Mesendoderm (in vitro differentiated cells): ENCODE measurements at regions not wholly inside any gene's neighbourhood (a gene's known extent, or its start where the extent isn't known, plus 50 kb on each side); places are given as distances from the start of the nearest gene placed in this dataset.

ENCODE experiments used
- DNase-seq: peaks from one replicate; pipeline ENCODE4 v3.0.0; 2013
- H2AK5ac ChIP-seq: 2 replicates; pipeline ENCODE4 v1.6.1; 2013; ENCODE audit warnings: low read length, inconsistent platforms
- H2BK120ac ChIP-seq: 2 replicates; pipeline ENCODE4 v1.6.1; 2013; ENCODE audit warnings: low read depth, mild to moderate bottlenecking, low read length, moderate library complexity, mixed read lengths
- H2BK15ac ChIP-seq: replicated peaks from 2 replicates; pipeline ENCODE4 v1.6.1; 2013; ENCODE audit warnings: low read depth, mild to moderate bottlenecking, moderate library complexity
- H2BK5ac ChIP-seq: 2 replicates; pipeline ENCODE4 v1.6.1; 2013; ENCODE audit warnings: low read length, inconsistent platforms
- H3K18ac ChIP-seq: 2 replicates; pipeline ENCODE4 v1.6.1; 2013; ENCODE audit warnings: mild to moderate bottlenecking, low read length, mixed read lengths
- H3K23ac ChIP-seq: one replicate; pipeline ENCODE4 v1.6.1; 2013; ENCODE audit warnings: low read length
- H3K27ac ChIP-seq: 2 replicates; pipeline ENCODE4 v1.5.1; 2013; ENCODE audit warnings: low read depth, mild to moderate bottlenecking, inconsistent platforms, low read length, moderate library complexity
- H3K27me3 ChIP-seq: 2 replicates; pipeline ENCODE4 v1.6.1; 2013; ENCODE audit warnings: low read length, control low read depth, mild to moderate bottlenecking, inconsistent platforms; ENCODE audit not compliant: insufficient read depth, poor library complexity
- H3K36me3 ChIP-seq: 2 replicates; pipeline ENCODE4 v1.6.1; 2013; ENCODE audit warnings: low read length, inconsistent platforms; ENCODE audit not compliant: control insufficient read depth, insufficient read depth
- H3K4ac ChIP-seq: one replicate; pipeline ENCODE4 v1.6.1; 2013; ENCODE audit warnings: low read depth, mild to moderate bottlenecking, low read length, moderate library complexity
- H3K4me1 ChIP-seq: 2 replicates; pipeline ENCODE4 v1.6.1; 2013; ENCODE audit warnings: low read depth, low read length, inconsistent platforms; ENCODE audit not compliant: control insufficient read depth
- H3K4me2 ChIP-seq: 2 replicates; pipeline ENCODE4 v1.6.1; 2013; ENCODE audit warnings: low read length
- H3K4me3 ChIP-seq: 2 replicates; pipeline ENCODE4 v1.5.1; 2013; ENCODE audit warnings: mild to moderate bottlenecking, low read length
- H3K56ac ChIP-seq: one replicate; pipeline ENCODE4 v1.6.1; 2013; ENCODE audit warnings: low read length
- H3K79me1 ChIP-seq: 2 replicates; pipeline ENCODE4 v1.6.1; 2013; ENCODE audit warnings: low read length, inconsistent platforms
- H3K79me2 ChIP-seq: 2 replicates; pipeline ENCODE4 v1.6.1; 2013; ENCODE audit warnings: mild to moderate bottlenecking, low read length; ENCODE audit not compliant: control insufficient read depth, insufficient read depth
- H3K9ac ChIP-seq: 2 replicates; pipeline ENCODE4 v1.6.1; 2013; ENCODE audit warnings: low read length, inconsistent platforms
- H4K5ac ChIP-seq: one replicate; pipeline ENCODE4 v1.6.1; 2013; ENCODE audit warnings: low read length
- H4K8ac ChIP-seq: one replicate; pipeline ENCODE4 v1.6.1; 2013; ENCODE audit warnings: low read depth, mild to moderate bottlenecking, control low read depth, low read length, moderate library complexity
- WGBS: extraction: QIAGEN DNeasy Blood & Tissue Kit; methylation state at CpG from one replicate; pipeline ENCODE4 v1.1.7; 2013; ENCODE audit warnings: low lambda C conversion rate, missing lambda C conversion rate; ENCODE audit not compliant: insufficient coverage; ENCODE audit errors: extremely low coverage; 5-methylcytosine and 5-hydroxymethylcytosine counted together

- H4K5ac ChIP-seq = no peak overlapping the region
- no peak overlapping the region for H2AK5ac ChIP-seq
- H4K8ac ChIP-seq = no peak overlapping the region
- H3K4me3 ChIP-seq = no peak overlapping the region
- no peak overlapping the region for H3K4ac ChIP-seq
- no peak overlapping the region for H3K9ac ChIP-seq
- no peaks in the 10 kb centered on the region for H3K4me1 ChIP-seq
- no peaks in the 10 kb centered on the region for H3K27me3 ChIP-seq
- no peaks in the 10 kb centered on the region for H3K79me2 ChIP-seq
- H3K23ac ChIP-seq = no peak overlapping the region
- no peak overlapping the region for H2BK15ac ChIP-seq
- H2BK120ac ChIP-seq = no peak overlapping the region
- no peak overlapping the region for H3K4me2 ChIP-seq
- no peak overlapping the region for H3K27ac ChIP-seq
- no peaks in the 10 kb centered on the region for H3K36me3 ChIP-seq
- no CpG with 5 or more reads among the region's 6 CpGs for WGBS
- no peak overlapping the region for H3K18ac ChIP-seq
- no peak for DNase-seq
- no peaks in the 10 kb centered on the region for H3K79me1 ChIP-seq
- H2BK5ac ChIP-seq = no peak overlapping the region
- no peak overlapping the region for H3K56ac ChIP-seq
Measured at GRCh38 chr22:22720724-22721261, 76.4 kb downstream of the GGTLC2 start.

GRCh38 chr22:22721681-22722354, 77.4 kb downstream of the GGTLC2 start:
- no peak overlapping the region for H4K5ac ChIP-seq
- H3K9ac ChIP-seq = no peak overlapping the region
- H2BK120ac ChIP-seq = no peak overlapping the region
- H3K4me1 ChIP-seq = no peaks in the 10 kb centered on the region
- no peak overlapping the region for H3K4ac ChIP-seq
- H3K79me2 ChIP-seq = no peaks in the 10 kb centered on the region
- H3K18ac ChIP-seq = no peak overlapping the region
- H2BK5ac ChIP-seq = no peak overlapping the region
- H3K36me3 ChIP-seq = no peaks in the 10 kb centered on the region
- H3K27ac ChIP-seq = no peak overlapping the region
- H2BK15ac ChIP-seq = no peak overlapping the region
- H3K27me3 ChIP-seq = no peaks in the 10 kb centered on the region
- no peak overlapping the region for H3K4me3 ChIP-seq
- no peaks in the 10 kb centered on the region for H3K79me1 ChIP-seq
- no peak overlapping the region for H3K56ac ChIP-seq
- no peak overlapping the region for H2AK5ac ChIP-seq
- DNase-seq = no peak
- no peak overlapping the region for H3K4me2 ChIP-seq
- WGBS = no CpG with 5 or more reads among the region's 5 CpGs
- no peak overlapping the region for H3K23ac ChIP-seq
- no peak overlapping the region for H4K8ac ChIP-seq

- Histone ChIP-seq H3K79me2 (no peaks in the 10 kb centered on the region), H3K4me1 (no peaks in the 10 kb centered on the region), H3K18ac (no peak overlapping the region), H4K8ac (no peak overlapping the region), H3K4me2 (no peak overlapping the region), H2BK120ac (no peak overlapping the region), H2BK15ac (no peak overlapping the region), H3K9ac (no peak overlapping the region), H3K4me3 (no peak overlapping the region), H3K23ac (no peak overlapping the region), H3K56ac (no peak overlapping the region), H3K27ac (no peak overlapping the region), H3K27me3 (no peaks in the 10 kb centered on the region), H2BK5ac (no peak overlapping the region), H2AK5ac (no peak overlapping the region), H3K36me3 (no peaks in the 10 kb centered on the region), H3K4ac (no peak overlapping the region), H4K5ac (no peak overlapping the region), H3K79me1 (no peaks in the 10 kb centered on the region)
- WGBS = no CpG with 5 or more reads among the region's 5 CpGs
- no peak for DNase-seq
Measured at GRCh38 chr22:22728382-22728781, 84.0 kb downstream of the GGTLC2 start.

GRCh38 chr22:22730655-22731373, 86.4 kb downstream of the GGTLC2 start:
- no peak overlapping the region for H4K8ac ChIP-seq

GRCh38 chr22:22731374-22731676, 86.9 kb downstream of the GGTLC2 start:
- Histone ChIP-seq H3K27ac (no peak overlapping the region), H2BK5ac (no peak overlapping the region), H3K9ac (no peak overlapping the region), H4K8ac (no peak overlapping the region), H2BK15ac (no peak overlapping the region), H3K4me3 (no peak overlapping the region), H3K79me2 (no peaks in the 10 kb centered on the region), H3K23ac (no peak overlapping the region), H3K36me3 (no peaks in the 10 kb centered on the region), H3K18ac (no peak overlapping the region), H2AK5ac (no peak overlapping the region), H3K27me3 (no peaks in the 10 kb centered on the region), H3K4ac (no peak overlapping the region), H3K4me2 (no peak overlapping the region), H3K56ac (no peak overlapping the region), H4K5ac (no peak overlapping the region), H3K79me1 (no peaks in the 10 kb centered on the region), H3K4me1 (no peaks in the 10 kb centered on the region), H2BK120ac (no peak overlapping the region)
- WGBS = no CpG with 5 or more reads among the region's 4 CpGs
- no peak for DNase-seq

More at GRCh38 chr22:22730655-22731373, 86.4 kb downstream of the GGTLC2 start:
- Histone ChIP-seq H3K9ac (no peak overlapping the region), H3K36me3 (no peaks in the 10 kb centered on the region), H3K4ac (no peak overlapping the region), H4K5ac (no peak overlapping the region), H3K4me3 (no peak overlapping the region), H2BK120ac (no peak overlapping the region), H3K79me1 (no peaks in the 10 kb centered on the region), H3K56ac (no peak overlapping the region), H3K27ac (no peak overlapping the region), H3K4me2 (no peak overlapping the region), H3K18ac (no peak overlapping the region), H3K79me2 (no peaks in the 10 kb centered on the region), H2BK15ac (no peak overlapping the region), H3K27me3 (no peaks in the 10 kb centered on the region), H2AK5ac (no peak overlapping the region), H2BK5ac (no peak overlapping the region), H3K4me1 (no peaks in the 10 kb centered on the region), H3K23ac (no peak overlapping the region)
- DNase-seq = no peak
- no CpG with 5 or more reads among the region's 9 CpGs for WGBS
